CD4-positive, alpha-beta T cell treated with Interleukin-1 beta for 1 hour (primary cell): ENCODE measurements at regions not wholly inside any gene's neighbourhood (a gene's known extent, or its start where the extent isn't known, plus 50 kb on each side); places are given as distances from the start of the nearest gene placed in this dataset.
"Not testable (repeated sequence)": the region's sequence is repeated elsewhere in the genome, so short reads cannot be mapped to it uniquely, and the experiment has no call there.

ENCODE experiments used
- DNase-seq, 2 donors: peaks; one replicate each; pipeline ENCODE4 v3.0.0-alpha.2; 2020 to 2022

DNA sequence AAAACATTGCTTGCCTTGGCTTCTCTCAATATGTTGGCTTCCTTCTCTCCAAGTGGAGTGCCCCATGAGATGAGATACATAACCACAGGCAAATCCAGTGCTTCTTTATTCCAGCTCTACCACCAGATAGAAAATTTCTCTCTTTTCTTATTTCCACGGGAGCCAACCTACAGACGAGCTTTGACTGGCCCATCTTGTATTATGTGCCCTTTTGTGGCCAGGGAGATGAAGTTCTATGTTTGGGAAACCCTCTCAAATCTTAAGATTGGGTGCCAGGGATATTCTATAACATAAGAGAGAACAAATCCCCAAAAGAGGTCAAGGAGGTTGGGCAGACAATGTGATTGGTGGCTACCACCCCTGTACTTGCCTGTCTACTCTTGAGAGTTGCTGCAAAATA lies 351.8 kb downstream of the ZNF326 start:
- no peak for DNase-seq

DNA sequence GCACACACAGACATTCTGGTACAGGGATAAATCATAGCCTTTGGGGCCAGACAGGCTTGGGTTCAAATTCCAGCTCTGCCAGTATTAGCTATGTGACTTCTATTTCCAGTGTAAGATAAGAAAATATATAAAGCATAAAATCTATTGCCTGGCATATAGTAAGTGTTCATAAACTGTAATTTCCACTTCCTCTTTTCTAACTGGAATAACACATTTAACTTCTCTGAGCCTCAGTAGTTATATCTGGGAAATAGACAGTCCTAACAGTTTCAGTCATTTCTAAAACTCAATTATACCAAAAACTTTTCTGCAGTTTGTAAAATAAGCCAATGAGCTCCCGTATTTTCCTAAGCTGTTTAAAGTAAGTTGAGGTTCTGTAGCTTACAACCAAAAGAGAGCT lies 351.4 kb downstream of the ZNF326 start:
- DNase-seq = no peak

DNA sequence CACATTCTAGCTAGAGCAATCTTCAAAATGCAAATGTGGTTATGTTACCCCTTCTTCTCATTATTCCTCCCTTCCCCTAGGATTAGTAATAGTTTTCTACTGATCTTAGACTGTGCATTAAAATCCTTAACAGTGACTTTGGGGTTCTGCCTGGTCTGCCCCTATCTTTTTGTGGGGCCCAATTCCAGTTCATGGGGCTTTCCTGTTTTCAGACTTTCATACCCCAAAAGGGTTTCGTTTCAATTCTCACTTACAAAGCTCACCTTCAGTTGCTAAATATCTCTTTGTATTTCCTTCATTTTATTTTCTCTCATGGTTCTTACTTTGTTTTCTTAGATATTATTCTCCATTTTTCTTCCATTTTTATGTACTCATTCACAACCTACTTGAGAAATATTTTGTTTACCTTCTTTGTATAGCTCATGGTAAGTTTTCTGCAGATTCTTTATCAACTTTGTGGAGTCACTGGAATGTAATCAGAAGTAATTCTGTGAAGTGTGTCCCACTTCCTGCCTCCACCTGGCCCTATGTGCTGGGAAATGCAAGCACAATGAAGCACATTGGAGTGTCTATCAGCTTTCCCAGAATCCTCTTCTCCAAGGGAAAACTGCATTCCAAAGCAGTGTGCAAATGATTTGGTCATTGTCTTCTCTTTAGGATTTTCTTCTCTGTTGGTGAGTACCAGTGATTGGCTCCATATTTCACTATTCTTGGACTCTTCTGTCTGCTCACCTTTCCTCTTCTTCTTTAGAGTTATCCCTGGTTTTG lies 350.2 kb downstream of the ZNF326 start:
- no peak for DNase-seq

- DNase-seq = no peak
Observed at GRCh38 chr1:90341516-90341915, 346.6 kb downstream of the ZNF326 start.

- no peak for DNase-seq
Observed at GRCh38 chr1:90340606-90341005, 345.7 kb downstream of the ZNF326 start.

- DNase-seq = no peak
Observed at GRCh38 chr1:90339811-90340210, 344.9 kb downstream of the ZNF326 start.

DNA sequence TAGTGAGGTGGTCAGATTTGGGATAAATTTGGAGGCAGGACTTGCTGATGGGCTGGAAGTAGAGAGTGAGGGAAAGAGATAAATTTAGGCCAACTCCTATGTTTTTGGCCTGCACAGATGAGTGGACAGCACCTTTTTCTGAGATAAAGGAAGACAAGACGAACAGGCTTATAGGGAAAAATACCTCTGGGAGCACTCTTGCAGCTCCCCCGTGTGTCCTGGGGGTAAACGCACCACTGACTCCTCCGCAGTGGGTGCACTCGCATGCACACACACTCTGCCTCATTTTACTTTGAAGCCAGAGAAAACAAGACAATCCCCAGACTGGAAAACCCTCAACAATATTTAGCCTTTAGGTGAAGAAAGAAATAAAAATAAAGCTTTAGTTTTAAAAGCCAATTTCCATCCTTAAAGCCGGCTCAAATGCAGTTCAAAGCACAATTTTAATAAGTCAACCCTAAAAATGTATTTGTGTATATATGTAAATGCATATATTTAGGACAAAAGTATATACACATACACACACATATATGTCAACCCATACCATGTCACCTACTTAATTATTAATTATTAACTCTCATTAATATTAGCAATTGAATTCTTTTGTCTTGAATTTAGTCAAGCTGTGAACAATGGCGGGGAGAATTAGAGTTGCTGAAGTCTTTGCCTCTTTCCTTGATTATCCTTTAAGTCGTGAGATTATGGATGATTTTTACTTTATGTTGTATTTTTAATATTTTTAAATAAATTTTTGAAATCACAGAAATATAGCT lies 341.8 kb downstream of the ZNF326 start:
- no peak for DNase-seq

DNA sequence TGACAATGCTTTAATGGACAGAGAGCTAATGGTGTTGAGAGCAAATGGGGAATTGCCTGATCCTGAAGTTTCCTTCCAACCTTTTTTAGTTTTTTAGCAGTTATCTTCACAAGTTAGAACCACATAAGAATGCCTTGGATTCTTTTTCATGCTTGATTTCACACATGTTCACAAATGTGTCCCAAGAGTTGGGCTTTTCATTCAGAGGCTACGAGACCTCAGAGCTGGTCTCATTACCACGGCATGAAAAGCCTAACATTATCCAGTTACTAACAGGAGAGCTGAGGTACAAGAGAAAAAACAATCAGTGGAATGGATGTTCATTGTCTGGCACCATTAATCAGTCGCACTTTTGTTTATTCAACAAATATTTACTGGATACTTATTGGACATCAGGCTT lies 340.6 kb downstream of the ZNF326 start:
- DNase-seq = no peak

DNA sequence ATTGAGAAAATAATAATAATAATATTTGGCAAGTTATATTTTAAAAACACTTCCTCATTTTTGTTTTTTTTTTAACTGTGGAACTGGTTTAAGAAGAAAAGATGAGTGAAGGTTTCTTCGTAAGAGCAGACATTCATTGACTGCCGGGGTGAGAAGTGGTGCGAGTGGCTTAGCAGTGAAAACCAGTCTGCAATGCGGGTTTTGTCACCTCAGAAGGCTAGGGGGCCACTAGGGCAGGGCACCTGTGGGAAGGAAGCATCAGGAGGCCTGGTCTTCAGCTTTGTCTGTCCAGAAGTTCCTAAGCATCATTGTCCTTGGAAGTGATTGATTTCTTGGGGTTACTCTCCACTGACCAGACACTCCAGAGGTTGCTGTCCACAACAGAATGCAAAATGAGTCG lies 339.2 kb downstream of the ZNF326 start:
- DNase-seq = no peak

- DNase-seq = no peak
Observed at GRCh38 chr1:90325168-90325567, 330.3 kb downstream of the ZNF326 start.

GRCh38 chr1:90322186-90322585 lies 327.3 kb downstream of the ZNF326 start:
- DNase-seq = no peak

GRCh38 chr1:90319918-90320317 lies 325.0 kb downstream of the ZNF326 start:
- DNase-seq = no peak

GRCh38 chr1:90318431-90318830 lies 323.5 kb downstream of the ZNF326 start:
- DNase-seq = no peak

- DNase-seq = no peak
Observed at GRCh38 chr1:90317628-90318027, 322.7 kb downstream of the ZNF326 start.

- no peak for DNase-seq
Observed at GRCh38 chr1:90314533-90314932, 319.6 kb downstream of the ZNF326 start.

GRCh38 chr1:90313778-90314177 lies 318.9 kb downstream of the ZNF326 start:
- no peak for DNase-seq

- no peak for DNase-seq
Observed at GRCh38 chr1:90309806-90310205, 314.9 kb downstream of the ZNF326 start.

DNA sequence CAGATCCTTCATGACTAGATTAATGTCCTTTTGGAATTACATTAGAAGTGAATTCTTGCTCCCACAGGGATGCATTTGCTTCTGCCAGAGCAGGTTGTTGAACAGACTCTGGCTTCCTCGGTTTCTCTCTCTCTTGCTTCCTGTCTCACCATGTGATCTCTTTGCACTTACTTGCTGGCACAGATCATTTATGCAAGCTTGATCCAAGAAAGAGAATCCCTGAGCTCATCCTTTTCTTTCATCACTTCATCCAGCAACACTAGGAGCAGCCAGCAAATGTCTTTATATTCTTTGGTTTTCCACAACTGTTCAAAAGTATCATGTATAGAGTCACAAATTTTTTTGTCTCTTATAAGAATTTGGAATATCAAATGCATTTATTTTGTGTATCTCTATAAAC lies 313.5 kb downstream of the ZNF326 start:
- no peak for DNase-seq

- DNase-seq = no peak
Observed at GRCh38 chr1:90305577-90305976, 310.7 kb downstream of the ZNF326 start.

DNA sequence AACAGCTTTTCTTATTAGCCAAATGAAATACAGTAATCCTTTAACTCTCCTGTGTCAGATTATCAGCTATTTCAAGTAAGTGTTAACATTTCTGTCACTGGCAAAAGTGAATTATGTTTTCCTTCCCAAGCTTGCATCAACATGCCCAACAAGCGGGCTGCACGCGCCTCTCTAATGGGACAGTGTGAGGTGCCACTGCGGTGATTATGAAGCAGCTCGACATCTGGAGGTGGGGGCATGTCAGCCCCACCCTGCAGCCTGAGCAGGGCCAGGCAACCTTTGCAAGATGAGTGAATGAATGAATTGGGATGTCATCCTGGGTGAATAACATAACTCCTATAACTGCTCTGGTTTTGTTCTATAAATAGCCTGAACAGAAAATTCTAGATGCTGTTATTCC lies 301.4 kb downstream of the ZNF326 start:
- DNase-seq = no peak

DNA sequence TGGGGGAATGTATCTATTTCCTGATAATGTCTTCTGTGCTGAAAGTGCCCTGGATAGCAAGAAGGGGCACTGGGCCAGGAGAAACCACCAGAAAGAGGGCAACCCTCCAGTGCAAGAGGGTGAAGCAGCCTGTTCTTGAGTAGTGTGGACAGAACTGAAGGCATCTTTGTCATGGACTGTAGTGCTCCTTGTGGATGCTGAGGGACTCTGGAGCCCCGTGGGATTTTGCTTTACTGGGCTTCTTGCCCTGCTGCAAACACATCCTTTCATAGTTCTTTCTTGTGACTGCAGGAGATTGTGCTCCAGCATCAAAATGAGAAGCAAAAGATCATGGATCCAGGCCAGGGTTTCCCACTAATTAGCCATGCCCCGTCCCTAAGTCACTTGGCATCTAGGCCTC lies 300.6 kb downstream of the ZNF326 start:
- no peak for DNase-seq

GRCh38 chr1:90291431-90292216 lies 296.7 kb downstream of the ZNF326 start:
- no peak for DNase-seq

- no peak for DNase-seq
Observed at GRCh38 chr1:90282811-90283210, 287.9 kb downstream of the ZNF326 start.

DNA sequence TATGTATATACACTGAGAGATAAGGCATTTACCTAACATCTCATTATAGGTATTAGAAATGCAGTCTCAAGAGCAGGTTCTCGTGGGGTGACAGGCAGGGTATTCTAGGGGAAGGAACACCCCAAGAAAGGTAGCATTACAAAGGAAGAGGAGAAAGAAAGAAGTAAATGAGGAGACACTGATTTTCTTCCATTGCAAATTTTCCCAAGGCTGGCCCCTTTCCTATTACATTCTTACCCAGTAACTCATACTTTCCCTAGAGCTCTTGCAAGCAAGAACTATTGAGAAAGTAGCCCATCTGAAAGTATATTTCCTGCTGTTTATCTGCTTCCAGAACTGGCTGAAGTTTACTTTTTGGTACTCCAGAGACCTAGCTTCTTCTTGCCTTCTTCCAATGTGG lies 287.0 kb downstream of the ZNF326 start:
- not testable (repeated sequence) for DNase-seq
